NCI-H2196 treated with DMSO at 0.1 percent for 48 hours (cell line): ENCODE measurements at regions not wholly inside any gene's neighbourhood (a gene's known extent, or its start where the extent isn't known, plus 50 kb on each side); places are given as distances from the start of the nearest gene placed in this dataset.
"Not testable (repeated sequence)": the region's sequence is repeated elsewhere in the genome, so short reads cannot be mapped to it uniquely, and the experiment has no call there.

ENCODE experiments used
- DNase-seq: peaks from one replicate; lab custom pipeline; 2025; ENCODE audit not compliant: unreplicated experiment; lab: John Stamatoyannopoulos, UW

DNA sequence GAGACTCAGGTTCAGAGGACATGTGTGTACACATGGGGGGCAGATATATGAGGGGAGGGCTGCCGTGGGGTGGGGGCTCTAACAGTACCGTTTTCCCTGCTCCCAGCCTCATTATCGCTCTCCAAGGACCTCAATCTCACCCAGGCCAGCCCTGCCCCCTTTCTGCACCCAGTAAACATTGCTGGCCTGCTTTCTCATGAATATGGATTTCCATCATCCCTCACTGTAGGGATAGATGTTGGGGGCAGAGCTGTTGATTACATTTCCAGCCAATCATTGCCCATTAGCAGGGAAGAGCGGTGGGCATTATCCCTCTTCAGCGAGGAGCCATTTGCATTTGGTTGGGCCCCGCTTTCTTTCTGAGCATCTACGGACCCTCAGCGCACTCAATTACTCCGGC lies 273.8 kb downstream of the RPS6KC1 start:
- DNase-seq, result no peak

DNA sequence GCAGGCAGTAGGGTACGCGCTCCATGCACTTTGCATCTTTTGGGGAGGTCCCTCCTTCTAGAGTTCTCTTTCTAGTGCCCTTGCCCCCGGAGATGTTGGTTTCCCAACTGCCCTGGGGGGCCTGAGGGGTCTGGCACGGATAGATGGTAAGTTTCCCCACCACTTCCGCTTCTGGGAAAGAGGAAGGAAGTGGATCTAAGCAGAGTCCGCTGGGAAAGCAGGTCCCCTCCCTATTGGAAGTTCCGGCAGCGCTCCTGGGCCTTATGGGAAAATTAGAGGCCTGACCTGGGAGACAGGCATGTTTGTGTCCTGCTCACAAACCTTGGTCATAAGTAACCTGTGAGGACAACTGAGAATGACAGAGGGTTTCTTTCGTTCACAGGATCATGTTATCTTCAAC lies 274.4 kb downstream of the RPS6KC1 start:
- no peak for DNase-seq

DNA sequence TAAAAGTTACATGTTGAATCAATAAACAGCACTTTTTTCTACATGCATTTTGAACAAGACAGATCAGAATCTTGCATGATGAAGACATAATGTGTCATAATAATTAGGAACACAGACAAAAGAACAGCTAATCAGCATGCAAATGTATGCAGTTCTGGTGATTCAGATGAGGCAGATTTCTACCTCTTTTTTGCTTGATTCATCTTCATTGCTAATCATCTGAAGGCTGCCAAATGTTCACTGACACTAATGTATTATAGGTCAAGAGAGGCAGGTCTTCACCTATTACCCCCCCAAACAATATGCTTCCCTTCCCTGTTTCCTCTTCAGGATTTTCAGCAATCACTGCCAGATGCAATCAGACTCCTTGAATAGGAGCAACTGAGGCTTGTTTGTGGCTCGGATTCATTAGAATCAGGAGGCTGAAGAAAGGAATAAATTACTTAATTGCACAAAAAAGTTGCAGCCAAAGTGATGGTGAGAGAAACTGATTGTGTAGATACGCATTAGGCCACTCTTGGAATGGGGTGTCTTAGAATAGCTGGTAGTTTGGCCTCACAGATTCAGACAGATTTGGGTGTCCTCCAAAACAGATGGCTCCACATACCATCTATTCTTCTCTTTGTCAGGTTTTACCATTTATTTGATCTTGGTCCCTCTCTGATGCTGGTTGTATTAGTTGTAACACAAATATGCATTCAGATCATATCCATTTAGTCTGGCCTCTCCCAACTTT lies 275.4 kb downstream of the RPS6KC1 start:
- DNase-seq, result no peak

DNA sequence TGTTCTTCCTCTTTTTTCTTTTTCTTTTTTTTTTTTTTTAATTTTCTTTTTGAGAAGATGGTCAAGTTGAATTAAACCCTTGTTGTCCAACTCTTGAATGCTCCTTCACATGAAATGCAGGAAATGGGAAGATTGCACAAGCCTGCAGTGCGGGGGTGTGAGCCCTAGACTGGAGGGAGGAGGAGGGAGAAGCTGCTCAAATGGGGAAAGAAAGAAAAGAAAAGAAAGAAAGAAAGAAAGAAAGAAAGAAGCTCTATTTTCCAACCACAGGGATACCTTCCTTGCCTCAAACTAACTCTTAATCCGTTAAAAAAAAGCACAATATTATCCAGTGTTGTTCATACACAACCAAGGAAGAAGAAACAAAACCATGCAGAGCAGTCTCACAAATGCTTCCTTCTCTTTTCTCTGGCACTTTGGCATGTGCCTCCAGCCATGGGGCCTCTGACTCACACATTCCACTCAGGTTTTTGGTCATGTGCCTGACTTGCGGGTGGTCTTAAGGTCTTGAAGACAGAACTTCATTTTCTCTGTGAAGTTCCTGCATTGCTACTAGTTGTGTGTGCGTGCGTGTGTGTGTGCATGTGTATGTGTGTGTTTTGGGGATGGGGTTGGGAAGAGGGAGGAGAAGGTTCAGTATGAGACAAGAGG lies 276.1 kb downstream of the RPS6KC1 start:
- DNase-seq, result no peak

DNA sequence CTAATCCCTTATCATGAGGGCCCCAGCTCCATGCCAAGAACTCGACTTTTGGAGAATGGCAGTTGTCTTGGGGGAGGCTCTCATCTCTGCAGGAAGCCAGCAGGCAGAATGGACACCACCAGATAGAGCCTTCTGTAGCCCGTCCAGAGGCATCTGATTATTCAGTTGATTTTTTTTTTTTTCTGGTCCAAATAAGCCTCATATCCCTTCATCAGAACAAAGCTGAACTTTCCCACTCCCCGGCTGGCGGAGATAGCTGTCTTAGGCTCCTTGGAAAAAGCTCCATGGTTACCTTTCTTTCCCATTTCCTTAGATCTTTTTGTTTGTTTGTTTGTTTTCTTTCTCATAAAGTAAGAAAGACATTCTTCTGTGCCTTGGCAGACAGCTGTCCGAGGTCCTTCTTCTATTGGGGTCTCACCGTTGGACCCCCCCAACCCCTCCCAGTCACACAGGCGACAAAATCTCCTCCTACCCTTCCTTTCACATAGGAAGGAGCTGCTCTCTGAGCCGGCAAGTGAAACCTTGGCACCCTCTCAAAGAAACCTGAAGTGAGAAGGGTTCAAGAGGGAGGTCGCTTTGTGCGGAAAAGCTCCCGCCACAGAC lies 278.5 kb downstream of the RPS6KC1 start:
- no peak for DNase-seq

DNA sequence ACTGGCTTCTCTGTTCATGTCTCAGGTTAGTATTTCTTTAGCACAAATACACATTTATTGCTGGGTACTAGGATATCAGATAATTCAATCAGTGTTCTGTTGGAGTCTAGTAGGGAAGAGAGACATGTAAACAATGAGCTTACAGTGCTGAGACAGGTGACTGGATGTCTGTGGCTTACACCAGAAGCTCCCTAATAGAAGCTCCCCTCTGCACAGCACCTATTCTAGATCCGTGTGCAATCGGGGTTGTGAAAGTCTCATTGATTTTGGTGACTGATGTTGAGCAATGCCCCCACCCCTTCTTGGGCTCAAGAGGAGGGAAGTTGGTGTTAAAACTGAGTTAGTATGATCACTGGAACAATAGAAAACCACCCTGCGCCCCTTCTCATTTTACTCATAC lies 279.2 kb downstream of the RPS6KC1 start:
- DNase-seq, result no peak

DNA sequence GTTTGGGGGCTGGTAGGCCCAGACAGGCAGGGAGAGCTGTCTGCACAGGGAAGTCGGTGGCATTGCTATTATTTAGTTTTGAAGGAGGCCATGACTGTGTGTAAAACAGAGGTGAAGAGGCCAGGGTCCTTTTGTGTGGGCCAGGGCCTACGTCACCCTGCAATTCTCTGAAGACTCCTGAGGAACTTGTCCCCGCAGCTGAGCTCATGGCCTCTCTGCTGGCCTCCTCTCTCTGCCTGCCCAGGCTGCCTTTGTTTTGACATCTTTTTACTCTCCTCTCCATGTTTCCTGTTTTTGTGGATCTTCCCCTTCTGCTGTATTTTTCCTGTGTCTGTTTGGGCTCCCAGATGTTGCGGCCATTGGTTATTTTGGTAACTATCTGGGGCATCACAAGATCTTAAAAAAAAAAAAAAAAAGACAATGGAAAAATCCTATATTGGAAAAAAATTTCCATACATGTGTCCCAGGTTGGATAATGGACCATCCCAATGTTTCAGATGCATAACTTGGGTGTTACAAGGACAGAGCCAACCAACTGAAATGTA lies 280.7 kb downstream of the RPS6KC1 start:
- no peak for DNase-seq

DNA sequence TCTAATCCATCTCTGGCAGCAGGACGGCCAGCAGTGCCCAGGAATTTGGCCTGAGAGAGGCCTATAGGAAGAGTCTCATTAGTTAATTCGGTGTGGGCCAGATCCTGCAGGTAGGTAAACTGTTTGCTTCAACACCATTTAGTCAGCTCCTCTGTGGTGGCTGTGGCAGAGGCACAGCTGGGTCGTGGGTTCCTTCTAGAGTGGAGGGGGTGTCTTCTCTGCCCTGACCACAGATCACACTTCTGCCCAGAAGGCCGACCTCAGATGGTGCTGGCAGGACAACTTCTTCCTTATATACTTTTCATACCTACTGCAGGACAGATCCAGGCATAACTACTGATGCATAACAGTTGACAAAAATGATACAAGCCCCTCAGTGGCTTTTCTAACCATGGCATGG lies 281.4 kb downstream of the RPS6KC1 start:
- no peak for DNase-seq

DNA sequence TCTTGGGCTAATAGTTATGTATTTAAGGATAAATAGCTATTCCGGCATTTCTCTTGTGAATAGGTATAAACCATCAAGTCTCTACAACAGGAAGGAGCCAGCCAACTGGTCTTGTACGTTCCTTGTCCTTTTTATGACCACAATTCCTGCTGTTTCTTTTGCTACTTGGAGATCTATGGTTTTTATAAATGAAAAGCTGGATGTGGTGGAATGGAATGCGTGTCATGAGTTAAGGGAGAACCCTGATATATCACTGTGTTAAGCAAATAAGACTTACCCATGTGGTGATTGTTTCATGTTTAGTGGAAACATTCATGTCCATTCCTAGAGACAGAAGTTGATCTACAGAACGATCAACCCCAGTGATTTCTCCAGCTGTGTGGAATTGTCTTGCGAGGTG lies 282.1 kb downstream of the RPS6KC1 start:
- no peak for DNase-seq

DNA sequence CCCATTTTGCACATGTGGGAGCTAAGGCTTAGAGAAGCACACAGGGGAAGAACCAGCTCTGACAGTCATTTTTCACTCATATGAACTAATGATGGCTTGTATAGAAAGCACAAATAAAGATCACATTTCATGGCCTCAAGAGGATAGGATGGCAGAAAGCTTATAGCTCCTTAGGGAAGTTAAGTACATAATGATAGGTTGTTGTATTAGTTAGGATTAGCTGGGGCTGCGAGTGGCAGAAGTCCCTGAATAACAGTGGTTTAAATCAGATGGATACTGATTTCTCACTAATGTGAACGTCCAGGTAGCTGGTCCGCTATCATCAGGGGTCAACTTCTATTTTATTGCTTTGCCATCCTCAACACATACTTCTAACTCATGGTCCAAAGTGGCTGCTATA lies 284.0 kb downstream of the RPS6KC1 start:
- no peak for DNase-seq

DNA sequence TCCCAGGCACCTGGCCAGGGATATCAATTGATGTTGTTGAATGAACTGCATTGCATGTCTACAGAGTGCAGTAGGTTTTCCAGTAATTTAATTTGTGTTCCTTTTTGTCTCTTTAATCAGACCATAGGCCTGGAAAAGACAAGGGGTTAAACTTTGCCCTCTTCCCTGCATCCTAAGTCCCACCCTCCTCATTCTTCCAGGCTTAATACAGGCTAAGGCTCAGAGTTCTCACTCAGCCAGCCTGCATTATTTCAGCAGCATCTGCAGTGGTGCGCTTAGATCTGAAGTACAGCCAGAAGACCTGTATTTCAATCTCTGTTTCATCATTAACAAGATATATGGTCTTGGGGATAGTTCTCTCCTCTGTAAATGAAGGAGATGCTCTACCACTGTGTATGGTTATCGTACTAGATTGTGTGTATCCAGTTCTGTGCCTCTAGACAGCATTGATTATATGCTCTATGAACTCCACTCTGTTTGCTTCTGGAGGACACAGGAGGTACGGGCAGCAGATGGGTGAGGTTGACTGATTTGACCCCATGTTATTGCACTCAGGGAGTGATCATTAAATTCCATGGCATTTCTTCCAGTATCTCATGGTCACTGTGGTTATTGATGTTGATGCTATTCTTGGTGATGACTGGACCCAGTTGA lies 286.1 kb downstream of the RPS6KC1 start:
- DNase-seq, result no peak

DNA sequence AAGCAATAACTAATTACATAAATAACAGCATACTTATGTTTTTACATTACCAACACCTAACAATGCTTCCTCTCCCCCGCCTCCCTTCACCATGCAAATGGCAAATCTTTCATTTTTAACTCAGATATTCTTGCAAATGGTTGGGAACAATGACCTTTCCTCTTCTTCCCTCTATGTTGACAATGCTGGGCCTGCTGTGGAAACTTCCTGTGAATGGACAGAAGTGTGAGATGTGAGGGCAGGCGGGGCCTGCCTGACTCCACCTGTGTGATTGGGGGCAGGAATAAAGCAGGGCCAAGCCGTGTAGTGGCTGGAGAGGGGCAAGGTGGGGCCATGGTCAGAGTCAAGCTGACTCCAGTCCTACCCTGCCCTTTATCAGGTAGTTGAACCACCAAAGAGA lies 289.6 kb downstream of the RPS6KC1 start:
- no peak for DNase-seq

DNA sequence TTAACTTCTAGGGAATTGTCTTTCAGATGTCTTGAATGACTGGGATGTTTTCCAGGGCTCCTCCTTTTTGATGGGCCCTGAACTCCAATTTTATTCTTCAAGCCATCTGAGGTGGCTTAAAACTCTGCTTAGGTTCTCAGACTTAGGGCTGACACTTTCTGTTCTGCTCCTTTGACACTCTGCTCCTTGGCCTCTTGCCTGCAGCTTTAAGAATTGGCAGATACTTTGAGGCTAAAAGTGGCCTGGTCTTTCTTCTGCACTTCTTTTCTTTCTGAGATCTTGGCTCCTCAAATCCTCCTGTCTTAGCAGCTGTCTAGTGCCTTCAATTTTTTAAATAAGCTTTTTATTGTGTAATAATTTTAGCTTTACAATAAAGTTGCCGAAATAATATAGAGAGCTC lies 294.6 kb downstream of the RPS6KC1 start:
- no peak for DNase-seq

DNA sequence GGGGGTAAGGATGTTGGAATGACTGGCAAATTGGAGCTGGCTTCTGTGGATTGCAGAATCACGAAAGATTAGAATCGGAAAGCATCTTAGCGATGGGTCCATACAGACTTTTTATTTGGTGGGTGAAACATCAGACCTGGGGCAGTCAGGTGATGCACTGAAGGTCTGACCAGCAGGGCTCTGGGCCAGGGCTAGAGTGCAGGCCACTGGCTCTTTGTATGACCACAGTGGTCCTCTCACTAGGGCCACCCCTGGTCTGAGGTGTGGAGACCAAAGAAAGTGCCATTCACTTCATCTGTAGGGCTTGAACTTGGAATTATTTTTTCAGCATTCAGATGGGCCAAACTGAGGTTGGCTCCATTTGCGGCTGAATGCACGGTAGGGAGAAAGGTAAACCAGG lies 306.4 kb downstream of the RPS6KC1 start:
- no peak for DNase-seq

DNA sequence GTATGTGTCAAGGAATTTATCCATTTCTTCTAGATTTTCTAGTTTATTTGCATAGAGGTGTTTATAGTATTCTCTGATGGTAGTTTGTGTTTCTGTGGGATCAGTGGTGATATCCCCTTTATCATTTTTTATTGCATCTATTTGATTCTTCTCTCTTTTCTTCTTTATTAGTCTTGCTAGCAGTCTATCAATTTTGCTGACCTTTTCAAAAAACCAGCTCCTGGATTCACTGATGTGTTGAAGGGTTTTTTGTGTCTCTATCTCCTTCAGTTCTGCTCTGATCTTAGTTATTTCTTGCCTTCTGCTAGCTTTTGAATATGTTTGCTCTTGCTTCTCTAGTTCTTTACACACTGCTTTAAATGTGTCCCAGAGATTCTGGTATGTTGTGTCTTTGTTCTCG lies 307.3 kb downstream of the RPS6KC1 start:
- DNase-seq, result not testable (repeated sequence)

DNA sequence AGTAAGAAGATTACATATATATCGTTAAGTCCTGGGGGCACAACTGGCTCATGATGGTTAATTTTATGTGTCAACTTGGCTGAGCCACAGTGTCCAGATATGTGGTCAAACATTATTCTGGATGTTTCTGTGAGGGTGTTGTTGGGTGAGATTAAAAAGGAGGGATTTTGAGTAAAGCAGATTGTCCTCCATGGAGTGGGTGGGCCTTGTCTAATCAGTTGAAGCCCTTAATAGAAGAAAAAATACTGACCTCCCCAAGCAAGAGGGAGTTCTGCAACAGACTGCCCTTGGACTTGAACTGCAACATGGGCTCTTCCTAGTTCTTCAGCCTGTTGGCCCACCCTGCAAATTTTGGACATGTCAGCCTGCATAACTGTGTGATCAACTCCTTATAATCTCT lies 311.6 kb downstream of the RPS6KC1 start:
- no peak for DNase-seq

DNA sequence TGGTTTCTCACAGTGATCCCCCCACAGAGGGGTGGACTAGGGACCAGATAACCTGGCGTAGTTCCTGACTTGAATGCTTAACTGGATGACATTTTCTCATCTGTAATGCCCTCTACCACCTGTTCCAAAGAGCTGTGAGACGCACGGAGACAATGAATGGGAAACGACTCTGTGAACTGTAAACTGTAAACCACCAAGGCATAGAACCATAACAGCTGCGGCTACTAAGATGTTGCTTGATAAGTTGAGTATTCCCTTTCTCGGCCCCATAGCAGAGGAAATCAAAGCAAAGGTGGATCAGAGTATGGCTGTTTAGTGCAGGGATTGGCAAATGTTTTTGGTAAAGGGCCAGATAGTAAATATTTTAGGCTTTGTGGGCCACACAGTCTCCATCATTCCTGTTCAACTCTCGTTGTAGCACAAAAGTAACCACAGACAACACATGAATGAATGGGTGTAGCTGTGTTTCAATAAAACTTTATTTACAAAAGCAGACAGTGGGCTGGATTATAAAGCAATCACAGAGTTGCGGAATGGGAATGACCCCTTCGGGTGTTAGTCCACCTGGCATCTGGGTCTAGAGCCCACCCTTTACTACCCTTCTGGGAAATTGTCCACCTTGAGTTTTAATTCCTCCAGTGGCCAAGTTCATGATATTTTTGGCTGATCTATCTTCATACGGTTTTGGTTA lies 315.2 kb downstream of the RPS6KC1 start:
- no peak for DNase-seq

DNA sequence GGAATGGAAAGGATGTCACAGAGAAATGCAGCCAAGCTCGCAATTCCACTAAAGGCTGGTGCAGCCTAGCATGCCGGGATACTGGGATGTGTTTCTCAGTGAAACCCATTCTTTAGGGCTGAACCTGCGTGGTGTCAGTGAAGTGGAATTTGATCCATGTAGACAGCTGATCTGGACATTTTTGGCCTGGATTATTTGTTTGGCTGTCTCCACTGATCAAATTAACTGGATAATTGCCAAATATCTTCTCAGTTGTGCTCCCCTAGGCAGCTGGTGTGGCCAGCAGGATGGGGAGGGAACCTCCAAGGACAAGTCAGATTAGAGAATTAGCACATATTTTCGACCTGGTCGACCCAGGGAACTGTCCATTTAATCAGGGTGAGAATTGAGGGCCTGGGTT lies 318.4 kb downstream of the RPS6KC1 start:
- no peak for DNase-seq

DNA sequence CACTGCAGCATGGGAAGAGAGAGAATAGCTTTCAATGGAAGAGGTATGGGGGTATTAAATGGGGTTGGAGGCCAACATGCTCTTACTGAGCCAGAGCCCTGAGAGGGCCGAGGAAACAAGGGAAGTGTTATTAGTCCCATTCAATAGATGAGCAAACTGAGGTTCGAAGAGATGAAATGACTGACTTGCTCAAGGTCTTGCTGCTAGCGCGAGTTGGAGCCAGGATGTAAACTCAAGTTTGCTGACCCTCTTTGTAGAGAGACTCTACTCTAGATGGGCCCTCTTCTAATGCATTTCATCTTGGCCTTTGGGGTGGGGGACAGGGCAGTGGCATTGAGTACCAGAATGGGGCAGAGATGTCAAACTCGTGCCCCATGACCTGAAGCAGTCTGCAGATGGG lies 319.5 kb downstream of the RPS6KC1 start:
- no peak for DNase-seq

DNA sequence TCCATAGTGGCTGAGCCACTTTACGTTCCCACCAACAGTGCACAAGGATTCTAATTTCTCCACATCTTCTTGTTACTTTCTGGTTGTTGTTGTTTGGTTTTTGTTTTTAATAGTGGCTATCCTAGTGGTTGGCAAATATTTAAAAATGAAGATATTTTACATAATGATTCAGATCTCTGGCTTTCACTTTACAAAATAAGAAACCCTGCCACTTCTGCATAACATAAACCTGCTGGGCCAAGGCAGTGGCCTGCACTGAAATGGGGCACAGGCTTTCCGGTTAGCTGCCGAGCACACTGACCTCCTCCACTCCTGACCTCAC lies 320.4 kb downstream of the RPS6KC1 start:
- DNase-seq, result no peak

DNA sequence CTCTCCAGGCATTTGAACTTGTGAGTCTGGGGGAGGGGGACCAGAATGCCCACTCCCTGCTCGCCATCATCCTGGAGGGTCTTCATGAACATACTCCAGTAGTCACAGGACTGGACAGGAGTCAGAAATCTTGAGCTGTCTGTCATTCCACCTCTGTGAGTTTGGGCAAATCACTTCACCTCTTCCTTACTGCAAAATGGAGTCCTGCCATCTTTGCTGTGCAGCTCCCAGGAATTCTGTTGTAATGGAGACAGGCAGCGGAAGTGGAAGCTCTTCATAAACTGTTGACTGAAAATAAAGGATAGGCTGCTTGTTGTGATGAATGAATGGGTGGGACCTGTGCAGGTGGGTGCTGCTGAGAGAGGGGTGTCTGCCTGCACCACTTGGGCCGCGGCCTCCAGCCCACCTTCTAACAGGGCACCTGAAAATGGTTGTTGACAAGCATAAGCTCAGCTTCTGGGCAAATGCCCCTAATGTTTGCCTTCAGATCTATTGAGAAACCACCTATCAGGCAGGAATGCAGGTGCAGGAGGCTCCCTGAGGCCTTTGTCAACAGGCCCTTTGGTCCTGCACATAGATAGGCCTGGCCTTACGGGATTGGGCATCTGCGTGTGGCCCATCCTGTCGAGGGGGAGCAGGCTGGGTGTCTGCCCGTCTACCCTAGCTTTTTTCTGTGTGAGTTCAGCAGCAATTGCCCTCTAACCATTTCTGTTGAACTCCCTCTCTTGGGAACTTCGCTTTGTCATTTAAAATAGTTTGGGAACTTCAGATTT lies 321.0 kb downstream of the RPS6KC1 start:
- DNase-seq, result no peak
